Small intestine (tissue), 7 donors: ENCODE measurements at regions not wholly inside any gene's neighbourhood (a gene's known extent, or its start where the extent isn't known, plus 50 kb on each side); places are given as distances from the start of the nearest gene placed in this dataset.

Experiments used
- DNase-seq, 2 donors: peaks; one replicate each; pipeline versions ENCODE4 v3.0.0 to v3.0.0-alpha.2; 2013
- FAIRE-seq: peaks from 2 replicates; lab custom pipeline; 2012; peaks lifted over from hg19 to GRCh38; lab: Jason Lieb, UNC
- H3K27ac ChIP-seq, 3 donors: one replicate each; pipeline ENCODE4 v1.5.1; 2013; ENCODE audit warnings: low read length in 2 of 3, mild to moderate bottlenecking in 2 of 3, control low read depth in 1 of 3, inconsistent platforms in 1 of 3, low read depth in 1 of 3, moderate library complexity in 1 of 3
- H3K27me3 ChIP-seq, 3 donors: one replicate each; pipeline ENCODE4 v1.6.1; 2013; ENCODE audit warnings: low read length in 3 of 3, inconsistent platforms in 1 of 3; ENCODE audit not compliant: control insufficient read depth in 3 of 3, insufficient read depth in 3 of 3
- H3K36me3 ChIP-seq, 3 donors: one replicate each; pipeline ENCODE4 v1.6.1; 2013; ENCODE audit warnings: low read length in 3 of 3, inconsistent platforms in 1 of 3, low read depth in 1 of 3, mild to moderate bottlenecking in 1 of 3, moderate library complexity in 1 of 3; ENCODE audit not compliant: control insufficient read depth in 3 of 3, insufficient read depth in 2 of 3
- H3K4me1 ChIP-seq, 3 donors: one replicate each; pipeline ENCODE4 v1.6.1; 2013; ENCODE audit warnings: low read length in 2 of 3, inconsistent platforms in 1 of 3, low read depth in 1 of 3, mild to moderate bottlenecking in 1 of 3, moderate library complexity in 1 of 3; ENCODE audit not compliant: control insufficient read depth in 3 of 3, insufficient read depth in 2 of 3
- H3K4me3 ChIP-seq, 3 donors: one replicate each; pipeline ENCODE4 v1.5.1; 2013; ENCODE audit warnings: low read length in 3 of 3, control low read depth in 1 of 3, inconsistent platforms in 1 of 3, low read depth in 1 of 3, mild to moderate bottlenecking in 1 of 3, moderate library complexity in 1 of 3
- H3K9me3 ChIP-seq, 2 donors: one replicate each; pipeline ENCODE4 v1.6.1; 2013; ENCODE audit warnings: low read depth in 1 of 2, low read length in 1 of 2; ENCODE audit not compliant: control insufficient read depth in 2 of 2, insufficient read depth in 1 of 2
- WGBS, 3 donors: extraction: QIAGEN DNeasy Blood & Tissue Kit; methylation state at CpG; one replicate each; pipeline ENCODE4 v1.1.7; 2013; 5-methylcytosine and 5-hydroxymethylcytosine counted together
- donor health status: healthy with polysubstance abuse.
- donor health status: control.
- donor health status: control.
- donor health status: Bipolar disorder and iron deficiency.
- donor health status: healthy.

- no peak for FAIRE-seq
- 37 to 66% (median 47%) methylated on average over 3 of the region's 3 CpGs for WGBS, 3 donors
Observed at GRCh38 chr4:45120163-45120562, 393.8 kb upstream of the GNPDA2 start.

GRCh38 chr4:45119376-45119775 is 393.0 kb upstream of the GNPDA2 start:
- no peaks in the 10 kb centered on the region for H3K27me3 ChIP-seq
- H3K4me1 ChIP-seq: no peaks in the 10 kb centered on the region
- no peaks in the 10 kb centered on the region for H3K9me3 ChIP-seq
- FAIRE-seq (no peak), DNase-seq (no peak)
- WGBS, 3 donors: 48 to 66% (median 65%) methylated on average over 1 of the region's 1 CpG
- no peak overlapping the region for H3K4me3 ChIP-seq
- no peaks in the 10 kb centered on the region for H3K36me3 ChIP-seq
- H3K27ac ChIP-seq: no peak overlapping the region

More at GRCh38 chr4:45120163-45120562, 393.8 kb upstream of the GNPDA2 start:
- no peaks in the 10 kb centered on the region for H3K36me3 ChIP-seq
- no peaks in the 10 kb centered on the region for H3K9me3 ChIP-seq
- H3K4me3 ChIP-seq: no peak overlapping the region
- no peak for DNase-seq
- no peak overlapping the region for H3K27ac ChIP-seq
- H3K4me1 ChIP-seq: no peaks in the 10 kb centered on the region
- no peaks in the 10 kb centered on the region for H3K27me3 ChIP-seq

DNA sequence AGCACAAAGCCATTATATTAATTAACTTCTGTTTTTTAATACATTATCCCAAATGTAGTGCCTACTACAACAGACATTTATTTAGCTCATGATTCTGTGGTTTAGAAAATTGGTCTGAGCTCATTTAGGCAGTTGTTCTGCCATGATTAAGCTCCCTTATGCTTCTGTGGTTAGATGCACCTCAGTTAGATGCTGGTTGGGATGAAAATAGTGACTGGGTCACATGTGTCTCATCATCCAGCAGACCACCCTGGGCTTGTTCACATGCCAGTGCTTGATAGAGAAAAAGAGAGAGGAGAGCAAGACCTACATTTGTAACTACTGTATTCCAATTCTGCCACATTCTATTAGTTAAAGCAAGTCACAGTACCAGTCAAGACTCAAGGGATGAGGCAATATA is 376.4 kb upstream of the GNPDA2 start:
- no peaks in the 10 kb centered on the region for H3K9me3 ChIP-seq
- H3K4me1 ChIP-seq: no peaks in the 10 kb centered on the region
- DNase-seq (no peak), FAIRE-seq (no peak)
- no peak overlapping the region for H3K4me3 ChIP-seq
- H3K27ac ChIP-seq: no peak overlapping the region
- no peaks in the 10 kb centered on the region for H3K36me3 ChIP-seq
- H3K27me3 ChIP-seq: no peaks in the 10 kb centered on the region

DNA sequence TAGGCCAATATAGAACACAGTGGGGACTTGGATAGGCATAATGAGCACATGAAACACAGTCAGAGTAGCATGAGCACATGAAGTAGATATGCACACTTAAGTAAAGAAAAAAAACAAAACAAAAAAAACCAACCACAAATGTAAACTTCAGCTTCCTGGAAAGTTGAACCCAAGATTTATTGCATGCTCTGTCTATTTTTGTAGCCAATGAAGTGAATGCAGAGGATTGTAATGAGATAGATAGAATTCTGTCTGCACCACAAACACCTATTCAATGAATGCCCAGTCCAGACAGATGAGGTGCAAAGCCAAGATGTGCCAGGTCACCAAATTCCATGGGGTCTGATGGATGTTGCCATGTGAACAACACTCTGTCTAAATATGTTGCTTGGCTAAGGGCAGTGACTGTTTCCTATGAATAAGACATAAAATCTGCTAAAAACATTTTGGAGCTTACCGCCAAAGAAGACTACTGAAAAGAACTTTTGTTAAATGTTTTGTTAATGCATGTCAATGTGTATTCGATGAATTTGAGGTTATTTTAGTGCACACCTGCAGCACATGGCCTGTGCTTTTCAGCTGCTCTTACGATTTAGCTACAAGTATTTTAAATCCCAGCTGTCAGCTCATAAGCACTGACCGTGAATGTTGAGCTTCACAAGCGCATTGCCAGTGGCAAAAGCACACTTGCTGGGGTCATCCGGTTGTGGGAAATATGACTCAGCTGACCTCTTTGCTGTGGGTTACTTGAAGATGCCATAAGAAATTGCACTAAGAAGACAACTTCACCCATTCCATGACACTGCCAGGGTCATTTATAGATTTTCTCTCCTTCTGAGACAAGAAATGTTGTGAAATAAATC is 374.8 kb upstream of the GNPDA2 start:
- Histone ChIP-seq H3K4me3 (no peak overlapping the region), H3K27me3 (no peaks in the 10 kb centered on the region), H3K27ac (no peak overlapping the region), H3K36me3 (no peaks in the 10 kb centered on the region), H3K4me1 (no peaks in the 10 kb centered on the region), H3K9me3 (no peaks in the 10 kb centered on the region)
- 76 to 90% (median 83%) methylated on average over 6 of the region's 6 CpGs for WGBS, 3 donors
- no peak for FAIRE-seq
- no peak for DNase-seq

GRCh38 chr4:45099471-45099870 is 373.1 kb upstream of the GNPDA2 start:
- H3K27ac ChIP-seq: no peak overlapping the region
- no peak for DNase-seq
- WGBS, 3 donors: 57 to 93% (median 81%) methylated on average over 1 of the region's 1 CpG
- no peaks in the 10 kb centered on the region for H3K36me3 ChIP-seq
- H3K4me3 ChIP-seq: no peak overlapping the region
- H3K9me3 ChIP-seq: peaks cover 0 to 3% of the 10 kb centered on the region in 2 donors
- FAIRE-seq: no peak
- no peaks in the 10 kb centered on the region for H3K27me3 ChIP-seq
- no peaks in the 10 kb centered on the region for H3K4me1 ChIP-seq

- Histone ChIP-seq H3K27ac (no peak overlapping the region), H3K27me3 (no peaks in the 10 kb centered on the region), H3K4me1 (no peaks in the 10 kb centered on the region), H3K36me3 (no peaks in the 10 kb centered on the region), H3K4me3 (no peak overlapping the region), H3K9me3 (peaks cover 2 to 16% of the 10 kb centered on the region in 2 donors)
- 72 to 88% (median 86%) methylated on average over 3 of the region's 3 CpGs for WGBS, 3 donors
- DNase-seq (no peak), FAIRE-seq (no peak)
Observed at GRCh38 chr4:45094684-45095083, 368.3 kb upstream of the GNPDA2 start.

DNA sequence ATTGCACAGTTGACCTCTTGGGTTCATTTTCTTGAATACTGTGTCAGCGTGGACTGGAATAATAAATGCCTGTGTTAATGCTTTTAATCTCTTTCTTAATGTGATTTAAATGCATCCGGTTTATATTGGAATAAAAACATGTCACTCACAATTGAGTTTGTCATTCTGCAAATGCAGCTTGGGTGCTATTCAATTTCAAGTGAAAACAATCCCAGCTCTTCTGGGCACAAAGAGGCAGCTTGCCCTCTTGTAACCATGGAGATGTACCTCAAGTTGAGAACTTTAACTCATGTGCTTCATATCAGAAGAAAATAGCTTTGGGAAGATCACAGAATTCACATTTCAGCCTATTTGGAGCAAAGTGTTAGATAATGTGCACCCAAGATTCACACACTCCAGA is 355.7 kb upstream of the GNPDA2 start:
- 86 to 90% (median 88%) methylated on average over 2 of the region's 2 CpGs for WGBS, 3 donors
- Histone ChIP-seq H3K27ac (no peak overlapping the region), H3K4me1 (no peaks in the 10 kb centered on the region), H3K27me3 (no peaks in the 10 kb centered on the region), H3K36me3 (no peaks in the 10 kb centered on the region), H3K9me3 (peaks cover 0 to 2% of the 10 kb centered on the region in 2 donors), H3K4me3 (no peak overlapping the region)
- DNase-seq (no peak), FAIRE-seq (no peak)

- Histone ChIP-seq H3K36me3 (no peaks in the 10 kb centered on the region), H3K4me3 (no peak overlapping the region), H3K4me1 (no peaks in the 10 kb centered on the region), H3K9me3 (peaks cover 0 to 2% of the 10 kb centered on the region in 2 donors), H3K27me3 (no peaks in the 10 kb centered on the region), H3K27ac (no peak overlapping the region)
- WGBS, 3 donors: 42 to 77% (median 61%) methylated on average over 1 of the region's 1 CpG
- no peak for FAIRE-seq
- DNase-seq: no peak
Observed at GRCh38 chr4:45079616-45080015, 353.3 kb upstream of the GNPDA2 start.

- H3K27me3 ChIP-seq: no peaks in the 10 kb centered on the region
- no peak for FAIRE-seq
- H3K27ac ChIP-seq: no peak overlapping the region
- DNase-seq: no peak
- H3K36me3 ChIP-seq: no peaks in the 10 kb centered on the region
- no peaks in the 10 kb centered on the region for H3K4me1 ChIP-seq
- H3K9me3 ChIP-seq: peaks cover 0 to 2% of the 10 kb centered on the region in 2 donors
- no peak overlapping the region for H3K4me3 ChIP-seq
Observed at GRCh38 chr4:45078201-45078600, 351.8 kb upstream of the GNPDA2 start.
